ENCODE measurements at regions not wholly inside any gene's neighbourhood (a gene's known extent, or its start where the extent isn't known, plus 50 kb on each side); places are given as distances from the start of the nearest gene placed in this dataset.

DNA sequence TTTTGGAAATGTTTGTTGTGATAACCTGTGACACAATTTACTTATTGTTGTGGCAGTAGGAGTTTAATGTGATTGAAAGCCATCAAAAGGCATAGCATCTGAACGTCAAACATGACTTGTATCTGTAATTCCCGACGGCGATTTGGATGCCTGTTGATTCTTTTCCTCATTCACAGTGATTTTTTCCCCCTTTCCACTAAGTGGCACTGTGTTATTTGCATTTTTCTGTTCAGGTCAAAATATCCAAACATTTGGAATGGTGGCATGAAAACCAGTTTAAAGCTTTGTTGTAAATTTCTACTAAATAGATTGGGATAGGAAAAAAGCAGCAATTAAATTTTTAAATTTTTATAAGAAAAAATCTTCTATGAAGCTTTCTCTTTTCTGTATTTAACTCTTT lies 259.9 kb upstream of the KCNH8 start:
- Histone ChIP-seq H3K4me2 (ENCODE audit: low read depth, low read length) (no peak overlapping the region), H3K4me1 (ENCODE audit: control insufficient read depth, insufficient read depth, low read length) (no peaks in the 10 kb centered on the region), H3K18ac (ENCODE audit: low read depth, low read length) (no peak overlapping the region), H3K27me3 (ENCODE audit: control insufficient read depth, insufficient read depth, low read length) (no peaks in the 10 kb centered on the region), H2BK120ac (ENCODE audit: low read depth, low read length) (no peak overlapping the region), H2AFZ (replicated peaks; ENCODE audit: low read length, poor library complexity) (no peak overlapping the region), H3K4ac (ENCODE audit: low read depth, low read length) (no peak overlapping the region), H3K9me1 (ENCODE audit: insufficient read depth, low read length) (no peaks in the 10 kb centered on the region), H4K5ac (ENCODE audit: low read depth, low read length) (no peak overlapping the region), H3K23ac (ENCODE audit: low read depth, low read length) (no peak overlapping the region), H4K20me1 (ENCODE audit: insufficient read depth, low read length) (no peaks in the 10 kb centered on the region), H2BK5ac (ENCODE audit: low read depth, low read length, poor library complexity, severe bottlenecking) (no peak overlapping the region), H2AK5ac (ENCODE audit: low read depth, low read length) (no peak overlapping the region), H4K91ac (ENCODE audit: insufficient read depth, low read depth, low read length) (no peak overlapping the region), H2BK15ac (ENCODE audit: low read depth, low read length) (no peak overlapping the region), H3K9ac (ENCODE audit: low read depth, low read length) (no peak overlapping the region), H3K79me1 (ENCODE audit: low read depth in 1 of 2, low read length in 2 of 2) (no peaks in the 10 kb centered on the region), H3K9me3 (ENCODE audit: control insufficient read depth, insufficient read depth, low read length) (peaks cover 3% of the 10 kb centered on the region), H3K56ac (ENCODE audit: extremely low read depth, insufficient read depth, low read length) (no peak overlapping the region), H3K4me3 (ENCODE audit: insufficient read depth, low read depth, low read length) (no peak overlapping the region), H4K8ac (ENCODE audit: low read depth in 2 of 2, low read length in 2 of 2) (no peak overlapping the region), H3K36me3 (ENCODE audit: control insufficient read depth, insufficient read depth, low read length) (no peaks in the 10 kb centered on the region), H2AK9ac (replicated peaks; ENCODE audit: low read depth, low read length, poor library complexity) (no peak overlapping the region), H3K14ac (replicated peaks; ENCODE audit: low read depth, low read length) (no peak overlapping the region), H3K27ac (ENCODE audit: insufficient read depth, low read length) (no peak overlapping the region), H2BK20ac (ENCODE audit: low read depth, low read length) (no peak overlapping the region)
- ATAC-seq (ENCODE audit: low read depth) (no peak), DNase-seq (no peak)
- in situ Hi-C loops (cut with MboI; ENCODE audit: low sequenced_read_pairs) (no loop called here), dilution Hi-C loops (cut with HindIII; ENCODE audit: low sequenced_read_pairs, unreplicated experiment) (no loop called here), intact Hi-C loops (cut with micrococcal nuclease) (no loop called here)
- CTCF ChIA-PET = no interaction called here
- TF ChIP-seq MAZ (IDR thresholded peaks at IDR 0.05; ENCODE audit: borderline replicate concordance, low read depth, low read length) = no peak
- TF ChIP-seq RAD21 (IDR thresholded peaks at IDR 0.05; ENCODE audit: low read length) = no peak
- TF ChIP-seq BHLHE40 (IDR thresholded peaks at IDR 0.05; ENCODE audit: low read depth, low read length) = no peak
- no peak for TF ChIP-seq MXI1 (IDR thresholded peaks at IDR 0.05; ENCODE audit: borderline replicate concordance, low read depth, low read length)
- TF ChIP-seq, protein P1, sequence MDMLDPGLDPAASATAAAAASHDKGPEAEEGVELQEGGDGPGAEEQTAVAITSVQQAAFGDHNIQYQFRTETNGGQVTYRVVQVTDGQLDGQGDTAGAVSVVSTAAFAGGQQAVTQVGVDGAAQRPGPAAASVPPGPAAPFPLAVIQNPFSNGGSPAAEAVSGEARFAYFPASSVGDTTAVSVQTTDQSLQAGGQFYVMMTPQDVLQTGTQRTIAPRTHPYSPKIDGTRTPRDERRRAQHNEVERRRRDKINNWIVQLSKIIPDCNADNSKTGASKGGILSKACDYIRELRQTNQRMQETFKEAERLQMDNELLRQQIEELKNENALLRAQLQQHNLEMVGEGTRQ (IDR thresholded peaks at IDR 0.05; ENCODE audit: low read depth, low read length) = no peak
- no peak for TF ChIP-seq CTCF (conservative IDR thresholded peaks at IDR 0.05; ENCODE audit: low read depth, low read length)
- TF ChIP-seq RCOR1 (IDR thresholded peaks at IDR 0.05; ENCODE audit: insufficient replicate concordance, low read length) = no peak
- no TSS peak for BruUV-seq (replicated peaks)
- POLR2A ChIA-PET (ENCODE audit: unreplicated experiment) = no interaction called here
- WGBS, 2 experiments (ENCODE audit: extremely low coverage in 2 of 2, insufficient read length in 1 of 2) = no CpG with 5 or more reads among the region's 4 CpGs
